DND-41 (cell line): ENCODE measurements at regions not wholly inside any gene's neighbourhood (a gene's known extent, or its start where the extent isn't known, plus 50 kb on each side); places are given as distances from the start of the nearest gene placed in this dataset.

ENCODE experiments used
- ATAC-seq: fragments of 200-7000 bp; cut with Tn5 transposase; 3 replicates; pipeline ENCODE4 v1.9.1; 2021; ENCODE audit warnings: low read depth; ENCODE audit not compliant: insufficient read depth
- DNase-seq: peaks from one replicate; pipeline ENCODE4 v3.0.0-alpha.2; 2020
- H2AFZ ChIP-seq: 2 replicates; pipeline ENCODE4 v1.6.0; 2012; ENCODE audit warnings: low read depth, low read length
- H3K27ac ChIP-seq: 2 replicates; pipeline ENCODE4 v1.5.1; 2012; ENCODE audit warnings: low read length, inconsistent platforms
- H3K27me3 ChIP-seq: fragments of 200-600 bp; sonication (generic); 2 replicates; pipeline ENCODE4 v1.6.0; 2012; ENCODE audit warnings: low read length, mild to moderate bottlenecking, inconsistent platforms; ENCODE audit not compliant: insufficient read depth, poor library complexity
- H3K36me3 ChIP-seq: 2 replicates; pipeline ENCODE4 v1.5.1; 2012; ENCODE audit warnings: low read length, inconsistent platforms; ENCODE audit not compliant: insufficient read depth
- H3K4me1 ChIP-seq: 2 replicates; pipeline ENCODE4 v1.5.1; 2012; ENCODE audit warnings: mild to moderate bottlenecking, low read length; ENCODE audit not compliant: insufficient read depth
- H3K4me2 ChIP-seq: 2 replicates; pipeline ENCODE4 v1.6.0; 2012; ENCODE audit warnings: mild to moderate bottlenecking, moderate library complexity, low read length, inconsistent platforms; ENCODE audit not compliant: insufficient read depth
- H3K4me3 ChIP-seq, 2 experiments: fragments of 200-600 bp in 1 of 2; shearing (Covaris generic) in 1 of 2; 2 replicates each; pipeline ENCODE4 v1.5.1; 2012 to 2016; ENCODE audit warnings: inconsistent platforms in 2 of 2, low read length in 2 of 2, mild to moderate bottlenecking in 2 of 2, low read depth in 1 of 2, moderate library complexity in 1 of 2
- H3K79me2 ChIP-seq: 2 replicates; pipeline ENCODE4 v1.6.0; 2012; ENCODE audit warnings: low read length, inconsistent platforms; ENCODE audit not compliant: insufficient read depth
- H3K9ac ChIP-seq: 2 replicates; pipeline ENCODE4 v1.6.0; 2012; ENCODE audit warnings: low read depth, mild to moderate bottlenecking, inconsistent platforms, low read length, moderate library complexity
- H3K9me3 ChIP-seq: 2 replicates; pipeline ENCODE4 v1.5.1; 2012; ENCODE audit warnings: low read length, moderate library complexity, mild to moderate bottlenecking, inconsistent platforms; ENCODE audit not compliant: insufficient read depth, severe bottlenecking
- H4K20me1 ChIP-seq: 2 replicates; pipeline ENCODE4 v1.6.0; 2012; ENCODE audit warnings: low read length; ENCODE audit not compliant: insufficient read depth
- EZH2 ChIP-seq: IDR thresholded peaks from 3 replicates; pipeline ENCODE4 v1.6.1; 2012; ENCODE audit warnings: borderline replicate concordance, low read depth, mild to moderate bottlenecking, moderate library complexity, low read length, inconsistent platforms; ENCODE audit not compliant: severe bottlenecking
- TF ChIP-seq, protein P1 (sequence below): IDR thresholded peaks from 2 replicates; pipeline ENCODE4 v1.5.1; 2012; ENCODE audit warnings: borderline replicate concordance, low read length, moderate library complexity, mild to moderate bottlenecking; ENCODE audit not compliant: poor library complexity, severe bottlenecking; ENCODE audit errors: extremely low read depth

- no peak overlapping the region for H3K9ac ChIP-seq
Observed at GRCh38 chr2:17328161-17328560, 190.1 kb downstream of the RAD51AP2 start.

GRCh38 chr2:17327649-17328048 lies 190.6 kb downstream of the RAD51AP2 start:
- Histone ChIP-seq H3K79me2 (no peaks in the 10 kb centered on the region), H4K20me1 (no peaks in the 10 kb centered on the region), H2AFZ (no peak overlapping the region), H3K27ac (no peak overlapping the region), H3K4me2 (no peak overlapping the region), H3K4me1 (no peaks in the 10 kb centered on the region), H3K4me3 (no peak overlapping the region), H3K9me3 (no peaks in the 10 kb centered on the region), H3K36me3 (no peaks in the 10 kb centered on the region), H3K27me3 (no peaks in the 10 kb centered on the region), H3K9ac (no peak overlapping the region)
- DNase-seq, result no peak
- ATAC-seq, result no peak
- TF ChIP-seq EZH2, result no peak
- TF ChIP-seq, protein P1, sequence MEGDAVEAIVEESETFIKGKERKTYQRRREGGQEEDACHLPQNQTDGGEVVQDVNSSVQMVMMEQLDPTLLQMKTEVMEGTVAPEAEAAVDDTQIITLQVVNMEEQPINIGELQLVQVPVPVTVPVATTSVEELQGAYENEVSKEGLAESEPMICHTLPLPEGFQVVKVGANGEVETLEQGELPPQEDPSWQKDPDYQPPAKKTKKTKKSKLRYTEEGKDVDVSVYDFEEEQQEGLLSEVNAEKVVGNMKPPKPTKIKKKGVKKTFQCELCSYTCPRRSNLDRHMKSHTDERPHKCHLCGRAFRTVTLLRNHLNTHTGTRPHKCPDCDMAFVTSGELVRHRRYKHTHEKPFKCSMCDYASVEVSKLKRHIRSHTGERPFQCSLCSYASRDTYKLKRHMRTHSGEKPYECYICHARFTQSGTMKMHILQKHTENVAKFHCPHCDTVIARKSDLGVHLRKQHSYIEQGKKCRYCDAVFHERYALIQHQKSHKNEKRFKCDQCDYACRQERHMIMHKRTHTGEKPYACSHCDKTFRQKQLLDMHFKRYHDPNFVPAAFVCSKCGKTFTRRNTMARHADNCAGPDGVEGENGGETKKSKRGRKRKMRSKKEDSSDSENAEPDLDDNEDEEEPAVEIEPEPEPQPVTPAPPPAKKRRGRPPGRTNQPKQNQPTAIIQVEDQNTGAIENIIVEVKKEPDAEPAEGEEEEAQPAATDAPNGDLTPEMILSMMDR, result no peak

More at GRCh38 chr2:17328161-17328560, 190.1 kb downstream of the RAD51AP2 start:
- TF ChIP-seq EZH2, result no peak
- TF ChIP-seq, protein P1, result no peak
- H3K4me2 ChIP-seq, result no peak overlapping the region
- H3K79me2 ChIP-seq, result no peaks in the 10 kb centered on the region
- no peak for ATAC-seq
- H3K4me1 ChIP-seq, result no peaks in the 10 kb centered on the region
- no peaks in the 10 kb centered on the region for H3K9me3 ChIP-seq
- H3K27ac ChIP-seq, result no peak overlapping the region
- H3K27me3 ChIP-seq, result no peaks in the 10 kb centered on the region
- no peaks in the 10 kb centered on the region for H4K20me1 ChIP-seq
- no peak overlapping the region for H3K4me3 ChIP-seq
- no peak overlapping the region for H2AFZ ChIP-seq
- no peak for DNase-seq
- no peaks in the 10 kb centered on the region for H3K36me3 ChIP-seq

GRCh38 chr2:17326717-17327116 lies 191.5 kb downstream of the RAD51AP2 start:
- Histone ChIP-seq H3K4me1 (no peaks in the 10 kb centered on the region), H3K27ac (no peak overlapping the region), H3K79me2 (no peaks in the 10 kb centered on the region), H4K20me1 (no peaks in the 10 kb centered on the region), H3K4me3 (no peak overlapping the region), H3K36me3 (no peaks in the 10 kb centered on the region), H3K9me3 (no peaks in the 10 kb centered on the region), H3K27me3 (no peaks in the 10 kb centered on the region), H3K4me2 (no peak overlapping the region), H2AFZ (no peak overlapping the region), H3K9ac (no peak overlapping the region)
- DNase-seq (no peak), ATAC-seq (no peak)
- TF ChIP-seq, protein P1, result no peak
- no peak for TF ChIP-seq EZH2

- ATAC-seq (no peak), DNase-seq (no peak)
Observed at GRCh38 chr2:17323697-17324096, 194.5 kb downstream of the RAD51AP2 start.

More at GRCh38 chr2:17323697-17324096, 194.5 kb downstream of the RAD51AP2 start:
- Histone ChIP-seq H3K4me2 (no peak overlapping the region), H2AFZ (no peak overlapping the region), H3K36me3 (no peaks in the 10 kb centered on the region), H3K27ac (no peak overlapping the region), H3K79me2 (no peaks in the 10 kb centered on the region), H3K9ac (no peak overlapping the region), H3K27me3 (no peaks in the 10 kb centered on the region), H3K9me3 (no peaks in the 10 kb centered on the region), H4K20me1 (no peaks in the 10 kb centered on the region), H3K4me3 (no peak overlapping the region), H3K4me1 (no peaks in the 10 kb centered on the region)
- TF ChIP-seq, protein P1, result no peak
- no peak for TF ChIP-seq EZH2
